IPS-NIHi7 (cell line): ENCODE measurements at regions not wholly inside any gene's neighbourhood (a gene's known extent, or its start where the extent isn't known, plus 50 kb on each side); places are given as distances from the start of the nearest gene placed in this dataset.
A peak's percentile ranks its signal among the peaks of the same experiment; 100 is the strongest.
"Not testable (repeated sequence)": the region's sequence is repeated elsewhere in the genome, so short reads cannot be mapped to it uniquely, and the experiment has no call there.

Experiments used
- DNase-seq: peaks from one replicate; pipeline ENCODE4 v3.0.0; 2012; ENCODE audit warnings: mixed read lengths; ENCODE audit errors: extremely low spot score

GRCh38 chr3:38966811-38967692 lies 84.7 kb downstream of the SCN11A start:
- DNase-seq: no peak

GRCh38 chr3:38964646-38965045 lies 87.1 kb downstream of the SCN11A start:
- no peak for DNase-seq

- no peak for DNase-seq
Observed at GRCh38 chr3:38964204-38964603, 87.5 kb downstream of the SCN11A start.

GRCh38 chr3:38960953-38961622 lies 90.7 kb downstream of the SCN11A start:
- peak; percentile 82 for DNase-seq

GRCh38 chr3:38960042-38960622 lies 91.6 kb downstream of the SCN11A start:
- DNase-seq: no peak

GRCh38 chr3:38958026-38958720 lies 93.6 kb downstream of the SCN11A start:
- DNase-seq: no peak

GRCh38 chr3:38957296-38957695 lies 94.4 kb downstream of the SCN11A start:
- no peak for DNase-seq

- no peak for DNase-seq
Observed at GRCh38 chr3:38952721-38953120, 99.0 kb downstream of the SCN11A start.

- DNase-seq: not testable (repeated sequence)
Observed at GRCh38 chr3:38951167-38951566, 100.6 kb downstream of the SCN11A start.

- DNase-seq: no peak
Observed at GRCh38 chr3:38950581-38950980, 101.2 kb downstream of the SCN11A start.

GRCh38 chr3:38949994-38950393 lies 101.8 kb downstream of the SCN11A start:
- no peak for DNase-seq

GRCh38 chr3:38940394-38940793 lies 111.3 kb downstream of the SCN11A start:
- DNase-seq: no peak

- no peak for DNase-seq
Observed at GRCh38 chr3:38925351-38925750, 109.3 kb upstream of the SCN10A start.

GRCh38 chr3:38916706-38917105 lies 100.7 kb upstream of the SCN10A start:
- no peak for DNase-seq

GRCh38 chr3:38907426-38907825 lies 91.4 kb upstream of the SCN10A start:
- DNase-seq: no peak

- no peak for DNase-seq
Observed at GRCh38 chr3:38890426-38890825, 74.4 kb upstream of the SCN10A start.

- DNase-seq: no peak
Observed at GRCh38 chr3:38878646-38879045, 62.6 kb upstream of the SCN10A start.
